ENCODE measurements at regions not wholly inside any gene's neighbourhood (a gene's known extent, or its start where the extent isn't known, plus 50 kb on each side); places are given as distances from the start of the nearest gene placed in this dataset.

GRCh38 chr5:28027851-28028250 lies 989.5 kb upstream of the CDH9 start:
- ChIA-PET POLR2A (no interaction called here), CTCF (no interaction called here)
- no peak for TF ChIP-seq CTCF (IDR thresholded peaks at IDR 0.05; ENCODE audit: control extremely low read depth, extremely low read depth, low read depth, missing control alignments)

GRCh38 chr5:28017178-28017577 lies 978.8 kb upstream of the CDH9 start:
- ChIA-PET POLR2A (no interaction called here), CTCF (no interaction called here)
- DNase-seq (ENCODE audit: extremely low spot score): no peak
- TF ChIP-seq CTCF (IDR thresholded peaks at IDR 0.05; ENCODE audit: control extremely low read depth, extremely low read depth, low read depth, missing control alignments): no peak

More at GRCh38 chr5:28027851-28028250, 989.5 kb upstream of the CDH9 start:
- DNase-seq (ENCODE audit: extremely low spot score): no peak

- peak; percentile 35 for TF ChIP-seq CTCF (IDR thresholded peaks at IDR 0.05; ENCODE audit: control extremely low read depth, extremely low read depth, low read depth, missing control alignments)
- CTCF ChIA-PET: interaction anchor here (1.3 kb wide), 1 partner anchor 14 kb away, joined by 3 read pairs; no protein-coding TSS in a partner anchor
- no peak for DNase-seq (ENCODE audit: extremely low spot score)
Observed at GRCh38 chr5:28014779-28015178, 976.4 kb upstream of the CDH9 start.

GRCh38 chr5:28012538-28012937 lies 974.2 kb upstream of the CDH9 start:
- ChIA-PET POLR2A (no interaction called here), CTCF (no interaction called here)
- DNase-seq (ENCODE audit: extremely low spot score): no peak
- no peak for TF ChIP-seq CTCF (IDR thresholded peaks at IDR 0.05; ENCODE audit: control extremely low read depth, extremely low read depth, low read depth, missing control alignments)

More at GRCh38 chr5:28014779-28015178, 976.4 kb upstream of the CDH9 start:
- POLR2A ChIA-PET: no interaction called here

- DNase-seq (ENCODE audit: extremely low spot score): no peak
- no peak for TF ChIP-seq CTCF (IDR thresholded peaks at IDR 0.05; ENCODE audit: control extremely low read depth, extremely low read depth, low read depth, missing control alignments)
- POLR2A ChIA-PET: no interaction called here
- CTCF ChIA-PET: no interaction called here
Observed at GRCh38 chr5:28009576-28009975, 971.2 kb upstream of the CDH9 start.

GRCh38 chr5:27996665-27997064 lies 958.3 kb upstream of the CDH9 start:
- TF ChIP-seq CTCF (IDR thresholded peaks at IDR 0.05; ENCODE audit: control extremely low read depth, extremely low read depth, low read depth, missing control alignments): no peak
- ChIA-PET POLR2A (no interaction called here), CTCF (no interaction called here)
- no peak for DNase-seq (ENCODE audit: extremely low spot score)

- CTCF ChIA-PET: no interaction called here
- TF ChIP-seq CTCF (IDR thresholded peaks at IDR 0.05; ENCODE audit: control extremely low read depth, extremely low read depth, low read depth, missing control alignments): no peak
- POLR2A ChIA-PET: no interaction called here
Observed at GRCh38 chr5:27995867-27996266, 957.5 kb upstream of the CDH9 start.

More at GRCh38 chr5:27995867-27996266, 957.5 kb upstream of the CDH9 start:
- DNase-seq (ENCODE audit: extremely low spot score): no peak

All from GM10248 (cell line).